HEK293 (cell line): ENCODE measurements at regions not wholly inside any gene's neighbourhood (a gene's known extent, or its start where the extent isn't known, plus 50 kb on each side); places are given as distances from the start of the nearest gene placed in this dataset.

Experiments used
- CTCF ChIA-PET: fragments of 350-600 bp; formaldehyde crosslinking; extraction: SDS; loops from one replicate; lab custom pipeline; 2021; ENCODE audit warnings: antibody characterized with exemption; lab: Yijun Ruan, JAX
- POLR2A ChIA-PET: fragments of 300-600 bp; formaldehyde crosslinking; extraction: SDS; loops from one replicate; lab custom pipeline; 2020; ENCODE audit warnings: antibody characterized with exemption, inconsistent platforms; lab: Yijun Ruan, JAX
- H3K27ac ChIP-seq: fragments of 200-500 bp; sonication (Bioruptor generic); 2 replicates; pipeline ENCODE4 v1.5.1; 2014; ENCODE audit warnings: low read depth, low read length, control low read depth, inconsistent platforms; ENCODE audit errors: extremely low read depth
- H3K36me3 ChIP-seq, 2 experiments: fragments of 200-500 bp in 1 of 2; sonication (Bioruptor generic) in 1 of 2; 1 replicate in 1 of 2; 2 replicates in 1 of 2; pipeline ENCODE4 v1.5.1; 2014 to 2017; ENCODE audit warnings: inconsistent platforms in 2 of 2, low read length in 2 of 2; ENCODE audit not compliant: control insufficient read depth in 2 of 2, insufficient read depth in 1 of 2
- H3K4me1 ChIP-seq: fragments of 200-500 bp; sonication (Bioruptor generic); 2 replicates; pipeline ENCODE4 v1.5.1; 2014; ENCODE audit warnings: mild to moderate bottlenecking, low read length, inconsistent platforms; ENCODE audit not compliant: control insufficient read depth, insufficient read depth
- H3K4me3 ChIP-seq: 2 replicates; pipeline ENCODE4 v1.5.1; 2011; ENCODE audit warnings: low read depth, mild to moderate bottlenecking, control low read depth, low read length, moderate library complexity
- H3K9me3 ChIP-seq: fragments of 200-500 bp; sonication (Bioruptor generic); 2 replicates; pipeline ENCODE4 v1.5.1; 2014; ENCODE audit warnings: low read depth, low read length, inconsistent platforms; ENCODE audit not compliant: control insufficient read depth, insufficient read depth
- HOXA7 ChIP-seq: sonication (generic); formaldehyde crosslinking; IDR thresholded peaks from 2 replicates; pipeline ENCODE4 v1.8.1; 2022; ENCODE audit warnings: missing genetic modification reagents, borderline replicate concordance
- INSM2 ChIP-seq: fragments of 450-650 bp; formaldehyde crosslinking; IDR thresholded peaks from 2 replicates; pipeline ENCODE4 v1.5.1; 2016; ENCODE audit warnings: missing biosample characterization, missing genetic modification characterization
- TSHZ1 ChIP-seq: fragments of 450-650 bp; formaldehyde crosslinking; IDR thresholded peaks from 2 replicates; pipeline ENCODE4 v1.5.1; 2016; ENCODE audit warnings: missing biosample characterization, missing genetic modification characterization, borderline replicate concordance
- ZNF114 ChIP-seq: fragments of 450-650 bp; formaldehyde crosslinking; IDR thresholded peaks from 2 replicates; pipeline ENCODE4 v1.5.0; 2017; ENCODE audit warnings: missing biosample characterization, missing genetic modification characterization
- ZNF221 ChIP-seq: fragments of 450-650 bp; formaldehyde crosslinking; IDR thresholded peaks from 2 replicates; pipeline ENCODE4 v1.5.1; 2017; ENCODE audit warnings: missing biosample characterization, missing genetic modification characterization, borderline replicate concordance
- ZNF248 ChIP-seq: fragments of 450-650 bp; formaldehyde crosslinking; IDR thresholded peaks from 2 replicates; pipeline ENCODE4 v1.5.1; 2017; ENCODE audit warnings: missing biosample characterization, missing genetic modification characterization
- ZNF274 ChIP-seq, 2 experiments: fragments of 200-500 bp in 1 of 2; fragments of 450-650 bp in 1 of 2; sonication (Bioruptor generic) in 1 of 2; formaldehyde crosslinking in 1 of 2; IDR thresholded peaks; 2 replicates each; pipeline versions ENCODE4 v1.5.1 to v1.6.1; 2014 to 2016; ENCODE audit warnings: borderline replicate concordance in 1 of 2, inconsistent platforms in 1 of 2, low read length in 1 of 2, missing biosample characterization in 1 of 2, missing genetic modification characterization in 1 of 2
- ZNF280C ChIP-seq: fragments of 450-650 bp; formaldehyde crosslinking; IDR thresholded peaks from 2 replicates; pipeline ENCODE4 v1.5.1; 2016; ENCODE audit warnings: missing biosample characterization, missing genetic modification characterization
- ZNF391 ChIP-seq: fragments of 450-650 bp; formaldehyde crosslinking; IDR thresholded peaks from 2 replicates; pipeline ENCODE4 v1.5.1; 2016; ENCODE audit warnings: low read depth, missing biosample characterization, missing genetic modification characterization, borderline replicate concordance
- ZNF449 ChIP-seq: fragments of 450-650 bp; formaldehyde crosslinking; IDR thresholded peaks from 2 replicates; pipeline ENCODE4 v1.5.1; 2017; ENCODE audit warnings: missing biosample characterization, mild to moderate bottlenecking, missing genetic modification characterization, moderate library complexity
- ZNF521 ChIP-seq: fragments of 450-650 bp; formaldehyde crosslinking; IDR thresholded peaks from 2 replicates; pipeline ENCODE4 v1.5.1; 2017; ENCODE audit warnings: missing biosample characterization, mild to moderate bottlenecking, missing genetic modification characterization
- ZNF544 ChIP-seq: fragments of 450-650 bp; formaldehyde crosslinking; IDR thresholded peaks from 2 replicates; pipeline ENCODE4 v1.5.0; 2017; ENCODE audit warnings: missing biosample characterization, missing genetic modification characterization
- ZNF639 ChIP-seq: fragments of 450-650 bp; formaldehyde crosslinking; IDR thresholded peaks from 2 replicates; pipeline ENCODE4 v1.5.1; 2016; ENCODE audit warnings: missing biosample characterization, missing genetic modification characterization
- ZNF704 ChIP-seq: fragments of 450-650 bp; formaldehyde crosslinking; IDR thresholded peaks from 2 replicates; pipeline ENCODE4 v1.5.1; 2016; ENCODE audit warnings: missing biosample characterization, missing genetic modification characterization
- ZNF785 ChIP-seq: fragments of 450-650 bp; formaldehyde crosslinking; IDR thresholded peaks from 2 replicates; pipeline ENCODE4 v1.5.1; 2016; ENCODE audit warnings: missing biosample characterization, missing genetic modification characterization
- ZNF792 ChIP-seq: fragments of 450-650 bp; formaldehyde crosslinking; IDR thresholded peaks from 2 replicates; pipeline ENCODE4 v1.5.1; 2016; ENCODE audit warnings: missing biosample characterization, missing genetic modification characterization
- ZNF843 ChIP-seq: fragments of 450-650 bp; formaldehyde crosslinking; IDR thresholded peaks from 2 replicates; pipeline ENCODE4 v1.5.1; 2016; ENCODE audit warnings: missing biosample characterization, missing genetic modification characterization
- ZSCAN30 ChIP-seq: fragments of 450-650 bp; IDR thresholded peaks from 2 replicates; pipeline ENCODE4 v1.5.1; 2018; ENCODE audit warnings: missing biosample characterization, mild to moderate bottlenecking, missing genetic modification characterization, moderate library complexity

- Histone ChIP-seq H3K36me3 (no peaks in the 10 kb centered on the region), H3K4me1 (no peaks in the 10 kb centered on the region), H3K27ac (no peak overlapping the region), H3K4me3 (no peak overlapping the region), H3K9me3 (no peaks in the 10 kb centered on the region)
- TF ChIP-seq ZNF114 (tag by site-specific recombination) (no peak), ZNF274 (IDR thresholded peaks at IDR 0.05; ENCODE audit: low read length) (no peak), ZNF274 (tag by site-specific recombination; IDR thresholded peaks at IDR 0.05; ENCODE audit: borderline replicate concordance) (no peak), ZNF639 (tag by site-specific recombination) (no peak), INSM2 (no peak), ZNF248 (no peak), ZNF704 (tag by site-specific recombination) (no peak), ZNF521 (no peak), ZNF785 (no peak), HOXA7 (CRISPR knock-in tag) (no peak), ZNF544 (tag by site-specific recombination) (no peak), ZNF449 (tag by site-specific recombination) (no peak), ZSCAN30 (tag by site-specific recombination) (no peak), ZNF391 (tag by site-specific recombination) (no peak), ZNF280C (no peak), ZNF843 (no peak), ZNF792 (tag by site-specific recombination) (no peak), TSHZ1 (tag by site-specific recombination) (no peak), ZNF221 (tag by site-specific recombination) (no peak)
- POLR2A ChIA-PET = no interaction called here
- CTCF ChIA-PET = no interaction called here
These were observed 619.0 kb downstream of the DOK5 start for GRCh38 chr20:55094353-55094861.
